ENCODE measurements at regions not wholly inside any gene's neighbourhood (a gene's known extent, or its start where the extent isn't known, plus 50 kb on each side); places are given as distances from the start of the nearest gene placed in this dataset.
"Not testable (repeated sequence)": the region's sequence is repeated elsewhere in the genome, so short reads cannot be mapped to it uniquely, and the experiment has no call there.

DNA sequence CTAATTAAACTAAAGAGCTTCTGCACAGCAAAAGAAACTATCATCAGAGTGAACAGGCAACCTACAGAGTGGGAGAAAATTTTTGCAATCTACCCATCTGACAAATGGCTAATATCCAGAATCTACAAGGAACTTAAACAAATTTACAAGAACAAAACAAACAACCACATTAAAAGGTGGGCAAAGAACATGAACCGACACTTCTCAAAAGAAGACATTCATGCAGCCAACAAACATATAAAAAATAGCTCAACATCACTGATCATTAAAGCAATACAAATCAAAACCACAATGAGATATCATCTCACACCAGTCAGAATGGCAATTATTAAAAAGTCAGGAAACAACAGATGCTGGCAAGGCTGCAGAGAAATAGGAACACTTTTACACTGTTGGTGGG lies 84.6 kb upstream of the PARP8 start:
- not testable (repeated sequence) for DNase-seq (ENCODE audit: low read depth)

DNA sequence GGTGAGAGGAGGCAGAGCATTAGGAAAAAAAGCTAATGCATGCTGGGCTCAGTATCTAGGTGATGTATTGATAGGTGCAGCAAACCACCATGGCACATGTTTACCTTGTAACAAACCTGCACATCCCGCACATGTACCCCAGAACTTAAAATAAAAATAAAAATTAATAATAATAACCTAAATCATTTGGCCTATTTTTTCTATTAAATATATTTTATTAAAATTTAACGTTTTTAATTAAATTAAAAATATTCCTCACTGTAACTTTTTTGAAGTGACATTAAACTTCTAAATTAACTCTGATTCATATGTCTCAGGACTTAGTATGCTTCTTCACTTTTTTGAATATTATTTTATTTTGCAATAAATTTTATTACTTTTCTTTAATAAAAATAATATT lies 83.7 kb upstream of the PARP8 start:
- in situ Hi-C loops (cut with HindIII; ENCODE audit: low pct_unique_long_range_greater_than_20kb, low sequenced_read_pairs), result no loop called here
- DNase-seq (ENCODE audit: low read depth), result no peak

More for the DNA sequence above, 84.6 kb upstream of the PARP8 start:
- in situ Hi-C loops (cut with HindIII; ENCODE audit: low pct_unique_long_range_greater_than_20kb, low sequenced_read_pairs), result not testable (repeated sequence)

DNA sequence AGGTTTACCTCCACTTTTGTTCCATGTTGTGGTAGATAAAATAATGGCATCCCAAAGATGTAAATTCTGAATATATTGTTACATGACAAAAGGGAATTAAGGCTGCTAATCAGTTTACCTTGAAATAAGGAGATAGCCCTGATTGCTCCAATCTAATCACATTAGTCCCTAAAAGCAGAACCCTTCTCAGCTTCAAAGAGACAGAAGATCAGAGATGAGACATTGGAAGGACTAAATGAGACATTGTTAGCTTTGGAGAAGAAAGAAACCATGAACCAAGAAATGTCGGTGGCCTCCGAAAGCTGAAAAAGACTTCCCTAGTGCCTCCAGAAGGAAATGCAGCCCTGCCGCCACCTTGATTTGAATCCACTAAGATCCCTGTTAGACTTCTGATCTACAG lies 82.8 kb upstream of the PARP8 start:
- in situ Hi-C loops (cut with HindIII; ENCODE audit: low pct_unique_long_range_greater_than_20kb, low sequenced_read_pairs), result no loop called here
- no peak for DNase-seq (ENCODE audit: low read depth)

GRCh38 chr5:50588471-50588870 lies 78.0 kb upstream of the PARP8 start:
- in situ Hi-C loops (cut with HindIII; ENCODE audit: low pct_unique_long_range_greater_than_20kb, low sequenced_read_pairs), result not testable (repeated sequence)

DNA sequence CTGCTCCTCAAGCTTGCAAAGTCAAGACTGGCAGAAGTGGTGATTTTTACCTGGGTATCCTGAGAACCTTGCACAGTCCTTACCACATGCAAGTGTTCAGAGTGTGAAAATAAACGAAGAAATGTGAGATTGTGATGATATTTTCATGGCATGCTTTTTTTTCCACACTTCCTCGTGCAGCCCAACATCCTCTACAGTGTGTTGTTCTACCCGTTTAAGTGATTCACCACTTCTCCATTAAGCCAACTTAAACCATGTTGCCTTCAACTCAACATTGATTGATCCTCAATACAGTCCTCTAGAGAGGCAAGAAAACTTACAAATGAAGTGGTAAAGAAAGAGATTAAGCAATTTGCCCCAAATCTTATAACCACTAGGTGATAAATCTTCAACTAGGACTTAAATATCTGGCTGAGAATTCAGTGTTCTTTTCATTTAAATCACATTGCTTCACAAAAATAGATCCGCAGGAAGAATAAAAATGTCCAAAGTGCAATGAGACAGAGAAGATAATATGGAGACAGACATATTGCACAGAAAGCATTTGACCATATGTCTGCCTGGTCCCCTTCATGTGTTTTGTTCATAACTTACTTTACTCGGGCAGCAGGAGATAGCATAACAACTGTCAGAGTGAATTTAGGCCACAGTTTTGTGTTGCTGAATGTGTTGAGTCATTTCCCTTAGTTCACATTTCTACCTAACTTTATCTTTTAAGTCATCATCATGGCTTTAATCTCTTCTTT lies 75.8 kb upstream of the PARP8 start:
- DNase-seq (ENCODE audit: low read depth); in situ Hi-C loops (cut with HindIII; ENCODE audit: low pct_unique_long_range_greater_than_20kb, low sequenced_read_pairs): not testable (repeated sequence)

More at GRCh38 chr5:50588471-50588870, 78.0 kb upstream of the PARP8 start:
- DNase-seq (ENCODE audit: low read depth), result not testable (repeated sequence)

DNA sequence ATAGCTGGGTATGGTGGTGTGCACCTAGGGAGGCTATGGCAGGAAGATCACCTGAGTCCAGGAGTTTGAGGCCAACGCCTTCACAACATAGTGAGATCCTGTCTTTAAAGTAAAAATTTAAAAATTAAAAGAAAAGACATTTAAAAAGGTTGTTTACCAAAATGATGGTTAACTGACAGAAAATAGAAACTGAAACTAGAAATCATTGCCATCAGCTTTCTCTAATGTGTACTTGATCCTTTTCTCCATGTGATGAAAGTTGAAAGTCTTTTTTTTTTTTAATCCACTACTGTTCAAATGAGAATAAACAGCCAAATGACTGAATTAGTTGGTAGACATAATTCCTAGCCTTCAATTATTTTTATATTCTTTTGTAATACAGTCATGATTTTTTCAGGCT lies 75.1 kb upstream of the PARP8 start:
- in situ Hi-C loops (cut with HindIII; ENCODE audit: low pct_unique_long_range_greater_than_20kb, low sequenced_read_pairs), result not testable (repeated sequence)

DNA sequence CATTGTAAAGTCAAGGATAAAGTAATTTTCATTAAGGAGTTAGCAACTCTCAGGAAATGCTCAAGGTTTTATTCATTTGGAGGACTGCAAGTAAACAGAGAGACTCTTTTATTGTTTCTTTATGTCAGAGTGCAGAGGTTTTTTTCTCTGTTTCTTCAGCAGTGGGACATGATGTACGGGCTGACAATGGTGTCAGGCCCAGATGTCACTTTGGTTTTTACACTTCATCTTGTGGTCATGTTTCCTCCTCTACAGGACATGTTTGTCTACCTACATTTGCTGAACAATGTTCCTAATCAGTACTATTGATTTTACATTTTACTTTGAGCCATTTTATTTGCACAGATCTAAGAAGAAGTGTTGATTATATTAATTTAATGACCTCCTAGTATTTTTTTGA lies 72.8 kb upstream of the PARP8 start:
- no peak for DNase-seq (ENCODE audit: low read depth)
- in situ Hi-C loops (cut with HindIII; ENCODE audit: low pct_unique_long_range_greater_than_20kb, low sequenced_read_pairs), result no loop called here

More for the DNA sequence above, 75.1 kb upstream of the PARP8 start:
- not testable (repeated sequence) for DNase-seq (ENCODE audit: low read depth)

- in situ Hi-C loops (cut with HindIII; ENCODE audit: low pct_unique_long_range_greater_than_20kb, low sequenced_read_pairs), result no loop called here
- peak; percentile 61 for DNase-seq (ENCODE audit: low read depth)
Observed at GRCh38 chr5:50595199-50595598, 71.2 kb upstream of the PARP8 start.

DNA sequence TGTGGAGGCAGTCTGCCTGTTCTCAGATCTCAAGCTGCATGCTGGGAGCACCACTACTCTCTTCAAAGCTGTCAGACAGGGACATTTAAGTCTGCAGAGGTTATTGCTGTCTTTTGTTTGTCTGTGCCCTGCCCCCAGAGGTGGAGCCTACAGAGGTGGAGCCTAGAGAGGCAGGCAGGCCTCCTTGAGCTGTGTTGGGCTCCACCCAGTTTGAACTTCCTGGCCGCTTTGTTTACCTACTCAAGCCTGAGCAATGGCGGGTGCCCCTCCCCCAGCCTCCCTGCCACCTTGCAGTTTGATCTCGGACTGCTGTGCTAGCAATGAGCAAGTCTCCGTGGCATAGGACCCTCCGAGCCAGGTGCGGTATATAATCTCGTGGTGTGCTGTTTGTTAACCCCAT lies 64.9 kb upstream of the PARP8 start:
- DNase-seq (ENCODE audit: low read depth), result peak; percentile 60
- in situ Hi-C loops (cut with HindIII; ENCODE audit: low pct_unique_long_range_greater_than_20kb, low sequenced_read_pairs), result not testable (repeated sequence)

DNA sequence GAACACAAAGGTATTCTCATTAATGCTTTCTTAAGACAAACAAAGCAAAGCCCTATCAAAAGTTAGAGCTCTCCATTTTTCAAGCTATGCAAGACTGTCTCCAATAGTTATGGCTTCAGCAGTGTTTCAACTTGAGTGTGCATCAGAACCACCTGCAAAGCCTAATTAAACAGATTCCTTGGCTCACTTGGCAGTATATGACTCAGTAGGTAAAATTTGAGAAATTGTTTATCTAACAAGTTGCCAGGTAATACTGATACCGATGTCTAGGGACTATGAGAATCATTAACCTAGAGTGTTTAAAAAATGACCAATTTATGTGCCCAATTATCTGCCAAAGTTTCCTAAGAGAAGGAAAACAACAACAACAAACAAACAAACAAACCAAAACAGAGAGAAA lies 60.3 kb upstream of the PARP8 start:
- in situ Hi-C loops (cut with HindIII; ENCODE audit: low pct_unique_long_range_greater_than_20kb, low sequenced_read_pairs), result no loop called here
- DNase-seq (ENCODE audit: low read depth), result peak; percentile 36

- in situ Hi-C loops (cut with HindIII; ENCODE audit: low pct_unique_long_range_greater_than_20kb, low sequenced_read_pairs); DNase-seq (ENCODE audit: low read depth): not testable (repeated sequence)
Observed at GRCh38 chr5:50607456-50607855, 59.0 kb upstream of the PARP8 start.

- DNase-seq (ENCODE audit: low read depth); in situ Hi-C loops (cut with HindIII; ENCODE audit: low pct_unique_long_range_greater_than_20kb, low sequenced_read_pairs): not testable (repeated sequence)
Observed at GRCh38 chr5:50607953-50608705, 58.3 kb upstream of the PARP8 start.

GRCh38 chr5:50613057-50613456 lies 53.4 kb upstream of the PARP8 start:
- in situ Hi-C loops (cut with HindIII; ENCODE audit: low pct_unique_long_range_greater_than_20kb, low sequenced_read_pairs); DNase-seq (ENCODE audit: low read depth): not testable (repeated sequence)

Measured in Caki2 (cell line).